Gastroesophageal sphincter (tissue), 3 donors: ENCODE measurements at regions not wholly inside any gene's neighbourhood (a gene's known extent, or its start where the extent isn't known, plus 50 kb on each side); places are given as distances from the start of the nearest gene placed in this dataset.

Experiments
- CTCF ChIP-seq, 4 experiments: fragments of 200-600 bp in 2 of 4; fragments of 450-650 bp in 2 of 4; sonication (generic) in 1 of 4; IDR thresholded peaks; one replicate each; pipeline ENCODE4 v1.5.1; 2017 to 2019; ENCODE audit warnings: antibody characterized with exemption in 4 of 4, mild to moderate bottlenecking in 2 of 4, moderate library complexity in 2 of 4
- EP300 ChIP-seq: sonication (generic); formaldehyde crosslinking; IDR thresholded peaks from one replicate; pipeline ENCODE4 v1.6.1; 2017; ENCODE audit warnings: antibody characterized with exemption, mild to moderate bottlenecking
- POLR2A ChIP-seq, 2 donors: fragments of 450-650 bp; IDR thresholded peaks; one replicate each; pipeline ENCODE4 v1.6.1; 2017; ENCODE audit warnings: antibody characterized with exemption in 2 of 2, mild to moderate bottlenecking in 2 of 2, moderate library complexity in 1 of 2
- POLR2AphosphoS5 ChIP-seq: sonication (generic); formaldehyde crosslinking; IDR thresholded peaks from one replicate; pipeline ENCODE4 v1.6.1; 2017; ENCODE audit warnings: antibody characterized with exemption

DNA sequence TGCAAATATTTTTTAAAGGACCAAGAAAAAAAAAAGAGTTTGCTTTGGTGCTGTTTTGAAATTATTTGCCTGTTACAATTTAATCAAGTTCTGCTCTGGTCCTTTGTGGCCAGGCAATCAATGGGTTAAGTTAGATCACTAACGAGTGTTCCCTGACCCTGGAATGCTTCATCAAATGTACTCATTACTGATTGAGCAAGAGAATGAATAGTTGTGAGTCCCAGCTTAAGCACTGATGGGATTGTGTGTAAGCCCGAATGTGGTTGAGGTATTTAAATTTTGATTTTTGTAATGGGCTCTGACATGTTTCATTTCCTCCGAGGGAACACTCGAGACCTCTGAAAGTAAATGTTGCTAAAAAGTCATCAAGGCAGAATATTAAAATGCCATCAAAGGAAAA, 699.1 kb downstream of the MCTP2 start:
- TF ChIP-seq CTCF (IDR thresholded peaks at IDR 0.05) (no peak), POLR2A (IDR thresholded peaks at IDR 0.05) (no peak), POLR2AphosphoS5 (no peak), EP300 (no peak)
